ENCODE measurements at regions not wholly inside any gene's neighbourhood (a gene's known extent, or its start where the extent isn't known, plus 50 kb on each side); places are given as distances from the start of the nearest gene placed in this dataset.

- no peak overlapping the region for H3K4me3 ChIP-seq (replicated peaks; ENCODE audit: low read depth, low read length)
- DNase-seq (ENCODE audit: extremely low read depth, insufficient read length), result no peak
- no peaks in the 10 kb centered on the region for H3K36me3 ChIP-seq (ENCODE audit: control insufficient read depth, insufficient read depth, low read length)
- TF ChIP-seq CTCF (IDR thresholded peaks at IDR 0.05; ENCODE audit: insufficient read depth, low read length, poor library complexity, severe bottlenecking), result no peak
- no peaks in the 10 kb centered on the region for H3K27me3 ChIP-seq (replicated peaks; ENCODE audit: control insufficient read depth, insufficient read depth, low read length)
These were observed 107.6 kb upstream of the ARHGEF3 start for GRCh38 chr3:56909349-56909748.

- H3K36me3 ChIP-seq (ENCODE audit: control insufficient read depth, insufficient read depth, low read length), result no peaks in the 10 kb centered on the region
- TF ChIP-seq CTCF (IDR thresholded peaks at IDR 0.05; ENCODE audit: insufficient read depth, low read length, poor library complexity, severe bottlenecking), result no peak
- DNase-seq (ENCODE audit: extremely low read depth, insufficient read length), result no peak
- H3K4me3 ChIP-seq (replicated peaks; ENCODE audit: low read depth, low read length), result no peak overlapping the region
- H3K27me3 ChIP-seq (replicated peaks; ENCODE audit: control insufficient read depth, insufficient read depth, low read length), result no peaks in the 10 kb centered on the region
These were observed 106.3 kb upstream of the ARHGEF3 start for GRCh38 chr3:56908004-56908403.

- Histone ChIP-seq H3K4me3 (replicated peaks; ENCODE audit: low read depth, low read length) (no peak overlapping the region), H3K36me3 (ENCODE audit: control insufficient read depth, insufficient read depth, low read length) (no peaks in the 10 kb centered on the region), H3K27me3 (replicated peaks; ENCODE audit: control insufficient read depth, insufficient read depth, low read length) (no peaks in the 10 kb centered on the region)
- no peak for DNase-seq (ENCODE audit: extremely low read depth, insufficient read length)
- no peak for TF ChIP-seq CTCF (IDR thresholded peaks at IDR 0.05; ENCODE audit: insufficient read depth, low read length, poor library complexity, severe bottlenecking)
These were observed 102.9 kb upstream of the ARHGEF3 start for GRCh38 chr3:56904552-56905215.

- no peak for DNase-seq (ENCODE audit: extremely low read depth, insufficient read length)
- Histone ChIP-seq H3K4me3 (replicated peaks; ENCODE audit: low read depth, low read length) (no peak overlapping the region), H3K27me3 (replicated peaks; ENCODE audit: control insufficient read depth, insufficient read depth, low read length) (no peaks in the 10 kb centered on the region), H3K36me3 (ENCODE audit: control insufficient read depth, insufficient read depth, low read length) (no peaks in the 10 kb centered on the region)
- TF ChIP-seq CTCF (IDR thresholded peaks at IDR 0.05; ENCODE audit: insufficient read depth, low read length, poor library complexity, severe bottlenecking), result no peak
These were observed 101.6 kb upstream of the ARHGEF3 start for GRCh38 chr3:56903231-56903782.

- TF ChIP-seq CTCF (IDR thresholded peaks at IDR 0.05; ENCODE audit: insufficient read depth, low read length, poor library complexity, severe bottlenecking), result no peak
- Histone ChIP-seq H3K36me3 (ENCODE audit: control insufficient read depth, insufficient read depth, low read length) (no peaks in the 10 kb centered on the region), H3K27me3 (replicated peaks; ENCODE audit: control insufficient read depth, insufficient read depth, low read length) (no peaks in the 10 kb centered on the region), H3K4me3 (replicated peaks; ENCODE audit: low read depth, low read length) (no peak overlapping the region)
- peak; percentile 66 for DNase-seq (ENCODE audit: extremely low read depth, insufficient read length)
These were observed 100.9 kb upstream of the ARHGEF3 start for GRCh38 chr3:56902468-56903160.
